ENCODE measurements at regions not wholly inside any gene's neighbourhood (a gene's known extent, or its start where the extent isn't known, plus 50 kb on each side); places are given as distances from the start of the nearest gene placed in this dataset.

- TF ChIP-seq GABPA (IDR thresholded peaks at IDR 0.05 in 1 of 2, conservative IDR thresholded peaks at IDR 0.05 in 1 of 2) (no peak), YY1 (IDR thresholded peaks at IDR 0.05) (no peak), CTCF (IDR thresholded peaks at IDR 0.05; ENCODE audit: low read depth, low read length, missing input control) (no peak), FOXA1 (IDR thresholded peaks at IDR 0.05) (no peak)
Observed at GRCh38 chr21:26632691-26633090, 59.6 kb upstream of the CYYR1 start.

Data from liver (tissue), 3 donors.